Ishikawa (cell line): ENCODE measurements at regions not wholly inside any gene's neighbourhood (a gene's known extent, or its start where the extent isn't known, plus 50 kb on each side); places are given as distances from the start of the nearest gene placed in this dataset.

Source experiments
- EGR1 ChIP-seq: IDR thresholded peaks from 2 replicates; pipeline ENCODE4 v1.6.1; 2012
- TEAD4 ChIP-seq: IDR thresholded peaks from 2 replicates; pipeline ENCODE4 v1.6.1; 2012
- YY1 ChIP-seq: IDR thresholded peaks from 2 replicates; pipeline ENCODE4 v1.6.1; 2012; ENCODE audit warnings: low read depth
- ZBTB7A ChIP-seq: IDR thresholded peaks from 2 replicates; pipeline ENCODE4 v1.6.1; 2012; ENCODE audit warnings: low read depth
- TF ChIP-seq, protein P1 (sequence below): IDR thresholded peaks from 2 replicates; pipeline ENCODE4 v1.6.1; 2012; ENCODE audit warnings: low read depth, mild to moderate bottlenecking

- TF ChIP-seq TEAD4 (no peak), YY1 (no peak), EGR1 (no peak), ZBTB7A (no peak)
- TF ChIP-seq, protein P1, sequence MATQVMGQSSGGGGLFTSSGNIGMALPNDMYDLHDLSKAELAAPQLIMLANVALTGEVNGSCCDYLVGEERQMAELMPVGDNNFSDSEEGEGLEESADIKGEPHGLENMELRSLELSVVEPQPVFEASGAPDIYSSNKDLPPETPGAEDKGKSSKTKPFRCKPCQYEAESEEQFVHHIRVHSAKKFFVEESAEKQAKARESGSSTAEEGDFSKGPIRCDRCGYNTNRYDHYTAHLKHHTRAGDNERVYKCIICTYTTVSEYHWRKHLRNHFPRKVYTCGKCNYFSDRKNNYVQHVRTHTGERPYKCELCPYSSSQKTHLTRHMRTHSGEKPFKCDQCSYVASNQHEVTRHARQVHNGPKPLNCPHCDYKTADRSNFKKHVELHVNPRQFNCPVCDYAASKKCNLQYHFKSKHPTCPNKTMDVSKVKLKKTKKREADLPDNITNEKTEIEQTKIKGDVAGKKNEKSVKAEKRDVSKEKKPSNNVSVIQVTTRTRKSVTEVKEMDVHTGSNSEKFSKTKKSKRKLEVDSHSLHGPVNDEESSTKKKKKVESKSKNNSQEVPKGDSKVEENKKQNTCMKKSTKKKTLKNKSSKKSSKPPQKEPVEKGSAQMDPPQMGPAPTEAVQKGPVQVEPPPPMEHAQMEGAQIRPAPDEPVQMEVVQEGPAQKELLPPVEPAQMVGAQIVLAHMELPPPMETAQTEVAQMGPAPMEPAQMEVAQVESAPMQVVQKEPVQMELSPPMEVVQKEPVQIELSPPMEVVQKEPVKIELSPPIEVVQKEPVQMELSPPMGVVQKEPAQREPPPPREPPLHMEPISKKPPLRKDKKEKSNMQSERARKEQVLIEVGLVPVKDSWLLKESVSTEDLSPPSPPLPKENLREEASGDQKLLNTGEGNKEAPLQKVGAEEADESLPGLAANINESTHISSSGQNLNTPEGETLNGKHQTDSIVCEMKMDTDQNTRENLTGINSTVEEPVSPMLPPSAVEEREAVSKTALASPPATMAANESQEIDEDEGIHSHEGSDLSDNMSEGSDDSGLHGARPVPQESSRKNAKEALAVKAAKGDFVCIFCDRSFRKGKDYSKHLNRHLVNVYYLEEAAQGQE, result no peak
These were observed 161.1 kb upstream of the SVIL start for GRCh38 chr10:29795850-29796249.
